ENCODE measurements at regions not wholly inside any gene's neighbourhood (a gene's known extent, or its start where the extent isn't known, plus 50 kb on each side); places are given as distances from the start of the nearest gene placed in this dataset.

DNA sequence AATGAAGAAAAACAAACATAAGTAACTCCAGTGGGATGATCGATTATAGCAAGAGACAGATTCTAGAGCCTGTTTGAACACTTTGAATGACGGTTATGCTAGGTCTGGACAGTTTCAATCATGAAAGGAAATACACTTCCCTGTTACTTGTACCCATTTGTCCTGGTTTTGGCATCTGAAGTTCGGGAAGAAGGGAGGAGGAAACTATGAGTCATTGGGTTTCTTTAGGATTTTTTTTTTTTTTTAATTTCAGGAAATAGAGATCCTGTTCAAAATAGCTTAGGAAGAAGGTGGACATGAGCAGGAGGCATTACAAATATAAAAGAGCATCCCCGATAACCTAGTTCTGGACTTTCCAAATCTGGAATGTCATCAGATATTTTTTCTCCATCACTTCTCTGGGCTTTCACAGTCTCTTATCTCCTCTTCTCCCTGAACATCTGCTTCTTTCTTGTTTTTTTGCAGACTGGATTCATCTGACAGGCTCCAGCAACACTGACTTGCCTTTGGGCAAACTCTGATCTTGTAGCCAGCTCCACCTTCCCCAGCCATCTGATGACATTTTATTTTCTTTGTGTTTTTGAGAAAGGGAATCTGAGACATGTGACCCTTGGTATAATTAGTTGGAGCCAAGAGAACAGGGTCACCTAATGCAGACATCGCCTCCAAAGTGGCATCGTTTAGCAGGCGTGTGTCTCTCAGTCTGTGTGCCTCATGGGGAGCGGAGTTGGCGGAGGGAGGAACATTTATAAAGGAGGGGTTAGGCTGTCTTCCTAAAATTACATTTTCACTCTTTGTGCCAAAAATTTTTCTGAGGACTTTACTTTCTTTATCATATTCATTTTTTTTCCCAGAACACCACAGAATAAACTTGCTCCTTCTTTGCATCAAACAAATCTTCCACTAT lies 195.3 kb upstream of the EPHA4 start:
- Histone ChIP-seq H3K27me3 (replicated peaks in 1 of 4; ENCODE audit: control insufficient read depth in 3 of 4, extremely low read depth in 1 of 4, insufficient read depth in 3 of 4, low read length in 3 of 4) (no peaks in the 10 kb centered on the region), H3K23ac (ENCODE audit: insufficient read length) (no peak overlapping the region), H3K4me1 (replicated peaks in 1 of 4; ENCODE audit: control insufficient read depth in 3 of 4, insufficient read depth in 4 of 4, low read length in 3 of 4) (no peaks in the 10 kb centered on the region), H3K4me2 (ENCODE audit: insufficient read depth in 1 of 2, low read depth in 2 of 2, low read length in 2 of 2) (no peak overlapping the region), H2BK15ac (ENCODE audit: low read length) (no peak overlapping the region), H3K23me2 (ENCODE audit: low read depth, low read length) (no peaks in the 10 kb centered on the region), H3K4ac (replicated peaks; ENCODE audit: insufficient read length, low read depth, low read length) (no peak overlapping the region), H3K79me2 (ENCODE audit: control insufficient read depth in 1 of 2, insufficient read depth in 2 of 2, low read length in 2 of 2) (no peaks in the 10 kb centered on the region), H3K18ac (ENCODE audit: extremely low read depth, low read length) (no peak overlapping the region), H2BK12ac (ENCODE audit: low read depth, low read length) (no peak overlapping the region), H3K9me3 (ENCODE audit: insufficient read depth in 2 of 2, low read depth in 1 of 2, low read length in 1 of 2) (no peaks in the 10 kb centered on the region), H3K14ac (ENCODE audit: insufficient read length) (no peak overlapping the region), H2AFZ (ENCODE audit: low read length) (no peak overlapping the region), H3K4me3 (ENCODE audit: extremely low read depth in 1 of 4, insufficient read depth in 2 of 4, low read depth in 3 of 4, low read length in 4 of 4) (no peak overlapping the region), H3K79me1 (ENCODE audit: low read depth, low read length) (no peaks in the 10 kb centered on the region), H2BK120ac (replicated peaks; ENCODE audit: low read depth, low read length) (no peak overlapping the region), H4K20me1 (replicated peaks in 1 of 2; ENCODE audit: control insufficient read depth in 1 of 2, insufficient read depth in 2 of 2, low read length in 2 of 2) (no peaks in the 10 kb centered on the region), H2BK5ac (ENCODE audit: low read depth, low read length) (no peak overlapping the region), H2AK5ac (ENCODE audit: low read depth, low read length) (no peak overlapping the region), H4K8ac (ENCODE audit: extremely low read depth, insufficient read depth, low read length) (no peak overlapping the region), H3K27ac (ENCODE audit: low read depth, low read length) (no peak overlapping the region), H2BK20ac (ENCODE audit: low read length) (no peak overlapping the region), H4K91ac (replicated peaks; ENCODE audit: insufficient read length, low read length) (no peak overlapping the region), H3K36me3 (ENCODE audit: control insufficient read depth in 2 of 4, insufficient read depth in 4 of 4, low read length in 3 of 4) (no peaks in the 10 kb centered on the region), H4K5ac (ENCODE audit: insufficient read length, low read depth, low read length) (no peak overlapping the region), H3K9ac (replicated peaks in 1 of 4; ENCODE audit: extremely low read depth in 1 of 4, low read depth in 3 of 4, low read length in 3 of 4) (no peak overlapping the region), H3K56ac (replicated peaks; ENCODE audit: insufficient read length, low read depth, low read length) (no peak overlapping the region)
- FAIRE-seq (no peak), DNase-seq (ENCODE audit: low read depth in 1 of 2, low spot score in 2 of 2) (no peak)
- 89% methylated on average over 9 of the region's 9 CpGs; no CpG with 5 or more reads in 1 of the 2 experiments for WGBS, 2 experiments (ENCODE audit: extremely low coverage in 1 of 2, insufficient coverage in 1 of 2, insufficient read length in 1 of 2, insufficient replicate concordance in 2 of 2, low coverage in 1 of 2, low lambda C conversion rate in 2 of 2, missing lambda C conversion rate in 1 of 2)
- ChIA-PET CTCF (ENCODE audit: partially characterized antibody) (no interaction called here), POLR2A (ENCODE audit: partially characterized antibody) (no interaction called here)
- TF ChIP-seq KDM5A (IDR thresholded peaks at IDR 0.05; ENCODE audit: low read length) (no peak), POU5F1 (IDR thresholded peaks at IDR 0.05; ENCODE audit: low read depth, low read length) (no peak), KDM4A (IDR thresholded peaks at IDR 0.05; ENCODE audit: low read depth, low read length, severe bottlenecking) (no peak), SAP30 (IDR thresholded peaks at IDR 0.05; ENCODE audit: insufficient read depth, insufficient replicate concordance, low read length) (no peak), TEAD4 (IDR thresholded peaks at IDR 0.05; ENCODE audit: low read depth, low read length) (no peak), POLR2AphosphoS5 (IDR thresholded peaks at IDR 0.05; ENCODE audit: low read depth, low read length) (no peak), HDAC2 (IDR thresholded peaks at IDR 0.05; ENCODE audit: borderline replicate concordance in 1 of 2, low read depth in 2 of 2, low read length in 2 of 2) (no peak), RFX5 (IDR thresholded peaks at IDR 0.05; ENCODE audit: borderline replicate concordance, low read depth, low read length) (no peak)
- TF ChIP-seq, protein P1, sequence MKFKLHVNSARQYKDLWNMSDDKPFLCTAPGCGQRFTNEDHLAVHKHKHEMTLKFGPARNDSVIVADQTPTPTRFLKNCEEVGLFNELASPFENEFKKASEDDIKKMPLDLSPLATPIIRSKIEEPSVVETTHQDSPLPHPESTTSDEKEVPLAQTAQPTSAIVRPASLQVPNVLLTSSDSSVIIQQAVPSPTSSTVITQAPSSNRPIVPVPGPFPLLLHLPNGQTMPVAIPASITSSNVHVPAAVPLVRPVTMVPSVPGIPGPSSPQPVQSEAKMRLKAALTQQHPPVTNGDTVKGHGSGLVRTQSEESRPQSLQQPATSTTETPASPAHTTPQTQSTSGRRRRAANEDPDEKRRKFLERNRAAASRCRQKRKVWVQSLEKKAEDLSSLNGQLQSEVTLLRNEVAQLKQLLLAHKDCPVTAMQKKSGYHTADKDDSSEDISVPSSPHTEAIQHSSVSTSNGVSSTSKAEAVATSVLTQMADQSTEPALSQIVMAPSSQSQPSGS (IDR thresholded peaks at IDR 0.05; ENCODE audit: low read length), result no peak
- TF ChIP-seq, protein P2, sequence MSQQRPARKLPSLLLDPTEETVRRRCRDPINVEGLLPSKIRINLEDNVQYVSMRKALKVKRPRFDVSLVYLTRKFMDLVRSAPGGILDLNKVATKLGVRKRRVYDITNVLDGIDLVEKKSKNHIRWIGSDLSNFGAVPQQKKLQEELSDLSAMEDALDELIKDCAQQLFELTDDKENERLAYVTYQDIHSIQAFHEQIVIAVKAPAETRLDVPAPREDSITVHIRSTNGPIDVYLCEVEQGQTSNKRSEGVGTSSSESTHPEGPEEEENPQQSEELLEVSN (IDR thresholded peaks at IDR 0.05), result no peak

Measured in H1 (cell line).